Sciatic nerve (tissue), 2 donors: ENCODE measurements at regions not wholly inside any gene's neighbourhood (a gene's known extent, or its start where the extent isn't known, plus 50 kb on each side); places are given as distances from the start of the nearest gene placed in this dataset.

Experiments
- ATAC-seq: fragments of 200-7000 bp; cut with Tn5 transposase; one replicate; pipeline ENCODE4 v1.9.1; 2020; ENCODE audit warnings: mild to moderate bottlenecking, moderate library complexity
- DNase-seq: peaks from one replicate; pipeline ENCODE4 v3.0.0-alpha.2; 2020; ENCODE audit warnings: low spot score
- intact Hi-C: fragments of 100-400 bp; cut with DNase I; formaldehyde crosslinking; loops from one replicate; pipeline ENCODE4 v1.14.2; 2022
- donor health status: DM: no; HTN: no; CAD: no.
- donor health status: DM: no; HTN: no; CAD: no.

- DNase-seq = no peak
- intact Hi-C loops = no loop called here
- ATAC-seq = no peak
Measured at GRCh38 chr9:103811462-103811861, 282.6 kb upstream of the SMC2 start.

- no peak for ATAC-seq
- intact Hi-C loops = no loop called here
- no peak for DNase-seq
Measured at GRCh38 chr9:103816146-103816545, 278.0 kb upstream of the SMC2 start.

- no peak for ATAC-seq
- intact Hi-C loops = no loop called here
- DNase-seq = no peak
Measured at GRCh38 chr9:103819936-103820335, 274.2 kb upstream of the SMC2 start.

- intact Hi-C loops = no loop called here
- DNase-seq = no peak
- ATAC-seq = no peak
Measured at GRCh38 chr9:103821115-103821514, 273.0 kb upstream of the SMC2 start.

GRCh38 chr9:103837940-103838339 lies 256.2 kb upstream of the SMC2 start:
- intact Hi-C loops = no loop called here
- no peak for ATAC-seq
- no peak for DNase-seq

- intact Hi-C loops = no loop called here
- no peak for ATAC-seq
- DNase-seq = no peak
Measured at GRCh38 chr9:103839197-103839596, 254.9 kb upstream of the SMC2 start.

GRCh38 chr9:103867886-103868285 lies 226.2 kb upstream of the SMC2 start:
- DNase-seq (no peak), ATAC-seq (no peak)
- intact Hi-C loops = no loop called here

- DNase-seq = no peak
- no peak for ATAC-seq
- intact Hi-C loops = no loop called here
Measured at GRCh38 chr9:103872811-103873210, 221.3 kb upstream of the SMC2 start.

- intact Hi-C loops = no loop called here
- no peak for ATAC-seq
- no peak for DNase-seq
Measured at GRCh38 chr9:103881419-103881818, 212.7 kb upstream of the SMC2 start.

GRCh38 chr9:103889989-103890388 lies 204.1 kb upstream of the SMC2 start:
- intact Hi-C loops = no loop called here
- no peak for ATAC-seq

GRCh38 chr9:103894184-103894583 lies 199.9 kb upstream of the SMC2 start:
- intact Hi-C loops = no loop called here
- DNase-seq = no peak
- ATAC-seq = no peak

More at GRCh38 chr9:103889989-103890388, 204.1 kb upstream of the SMC2 start:
- no peak for DNase-seq

- DNase-seq = no peak
- ATAC-seq = no peak
- intact Hi-C loops = no loop called here
Measured at GRCh38 chr9:103898550-103898949, 195.6 kb upstream of the SMC2 start.

GRCh38 chr9:103899866-103900265 lies 194.2 kb upstream of the SMC2 start:
- ATAC-seq = no peak
- intact Hi-C loops = no loop called here
- DNase-seq = no peak

GRCh38 chr9:103900466-103900865 lies 193.6 kb upstream of the SMC2 start:
- no peak for DNase-seq
- intact Hi-C loops = no loop called here
- ATAC-seq = no peak

- no peak for ATAC-seq
- intact Hi-C loops = no loop called here
- DNase-seq = no peak
Measured at GRCh38 chr9:103902263-103902662, 191.8 kb upstream of the SMC2 start.

GRCh38 chr9:103904242-103904641 lies 189.9 kb upstream of the SMC2 start:
- ATAC-seq (no peak), DNase-seq (no peak)
- intact Hi-C loops = no loop called here

- ATAC-seq = no peak
- intact Hi-C loops = no loop called here
- DNase-seq = no peak
Measured at GRCh38 chr9:103913899-103914298, 180.2 kb upstream of the SMC2 start.

- intact Hi-C loops = no loop called here
- DNase-seq (no peak), ATAC-seq (peak; percentile 26)
Measured at GRCh38 chr9:103919605-103920209, 174.4 kb upstream of the SMC2 start.

GRCh38 chr9:103928442-103928841 lies 165.7 kb upstream of the SMC2 start:
- intact Hi-C loops = no loop called here
- DNase-seq = no peak
- no peak for ATAC-seq

GRCh38 chr9:103941104-103941503 lies 153.0 kb upstream of the SMC2 start:
- ATAC-seq (no peak), DNase-seq (no peak)
- intact Hi-C loops = no loop called here

GRCh38 chr9:103942200-103942599 lies 151.9 kb upstream of the SMC2 start:
- no peak for DNase-seq
- no peak for ATAC-seq
- intact Hi-C loops = no loop called here

- no peak for ATAC-seq
- no peak for DNase-seq
- intact Hi-C loops = no loop called here
Measured at GRCh38 chr9:103942651-103943050, 151.5 kb upstream of the SMC2 start.
